Upper lobe of right lung (tissue), 1 donor: ENCODE measurements at regions not wholly inside any gene's neighbourhood (a gene's known extent, or its start where the extent isn't known, plus 50 kb on each side); places are given as distances from the start of the nearest gene placed in this dataset.

ENCODE experiments used
- ATAC-seq: fragments of 200-7000 bp; cut with Tn5 transposase; one replicate; pipeline ENCODE4 v1.9.1; 2020; ENCODE audit warnings: mild to moderate bottlenecking, moderate library complexity
- DNase-seq: peaks from one replicate; pipeline ENCODE4 v3.0.0-alpha.2; 2020
- H3K27ac ChIP-seq: fragments of 200-600 bp; one replicate; pipeline ENCODE4 v1.8.0; 2022
- H3K27me3 ChIP-seq: fragments of 200-600 bp; one replicate; pipeline ENCODE4 v1.8.0; 2022; ENCODE audit warnings: mild to moderate bottlenecking
- H3K36me3 ChIP-seq: fragments of 200-600 bp; one replicate; pipeline ENCODE4 v1.8.0; 2022
- H3K4me1 ChIP-seq: fragments of 200-600 bp; one replicate; pipeline ENCODE4 v1.8.0; 2022
- H3K4me3 ChIP-seq: fragments of 200-600 bp; one replicate; pipeline ENCODE4 v1.8.0; 2022; ENCODE audit warnings: mild to moderate bottlenecking
- H3K9me3 ChIP-seq: fragments of 200-600 bp; one replicate; pipeline ENCODE4 v1.8.0; 2022
- CTCF ChIP-seq: fragments of 200-600 bp; IDR thresholded peaks from one replicate; pipeline ENCODE4 v1.8.0; 2022; ENCODE audit warnings: antibody characterized with exemption
- intact Hi-C: fragments of 100-400 bp; cut with DNase I; formaldehyde crosslinking; loops from one replicate; pipeline ENCODE4 v1.11.0; 2022
- donor health status: DM: no; HTN: yes; CAD: no; lungs with severe emphysema.

- Histone ChIP-seq H3K9me3 (no peaks in the 10 kb centered on the region), H3K4me3 (no peak overlapping the region), H3K27me3 (no peaks in the 10 kb centered on the region), H3K27ac (no peak overlapping the region), H3K4me1 (no peaks in the 10 kb centered on the region), H3K36me3 (no peaks in the 10 kb centered on the region)
- intact Hi-C loops: loop anchor here (10.0 kb wide), 1 partner anchor 60 kb away; no protein-coding TSS in a partner anchor
- no peak for DNase-seq
- no peak for TF ChIP-seq CTCF
- no peak for ATAC-seq
Measured at GRCh38 chr9:82675102-82675501, 387.8 kb downstream of the RASEF start.

- ATAC-seq: no peak
- no peaks in the 10 kb centered on the region for H3K9me3 ChIP-seq
- no peaks in the 10 kb centered on the region for H3K36me3 ChIP-seq
- no peaks in the 10 kb centered on the region for H3K27me3 ChIP-seq
- no peaks in the 10 kb centered on the region for H3K4me1 ChIP-seq
- no peak for TF ChIP-seq CTCF
- intact Hi-C loops: loop anchor here (10.0 kb wide), 1 partner anchor 61 kb away; no protein-coding TSS in a partner anchor
- H3K27ac ChIP-seq: no peak overlapping the region
- no peak for DNase-seq
- H3K4me3 ChIP-seq: no peak overlapping the region
Measured at GRCh38 chr9:82675605-82676004, 387.3 kb downstream of the RASEF start.

GRCh38 chr9:82677086-82677485 lies 385.9 kb downstream of the RASEF start:
- Histone ChIP-seq H3K36me3 (no peaks in the 10 kb centered on the region), H3K27me3 (no peaks in the 10 kb centered on the region), H3K27ac (no peak overlapping the region), H3K4me1 (no peaks in the 10 kb centered on the region), H3K9me3 (no peaks in the 10 kb centered on the region), H3K4me3 (no peak overlapping the region)
- no peak for ATAC-seq
- TF ChIP-seq CTCF: no peak
- DNase-seq: no peak
- intact Hi-C loops: loop anchor here (10.0 kb wide), 1 partner anchor 62 kb away; no protein-coding TSS in a partner anchor

GRCh38 chr9:82679472-82679871 lies 383.5 kb downstream of the RASEF start:
- Histone ChIP-seq H3K4me3 (no peak overlapping the region), H3K27me3 (no peaks in the 10 kb centered on the region), H3K9me3 (no peaks in the 10 kb centered on the region), H3K4me1 (no peaks in the 10 kb centered on the region), H3K27ac (no peak overlapping the region), H3K36me3 (no peaks in the 10 kb centered on the region)
- DNase-seq (no peak), ATAC-seq (no peak)
- no peak for TF ChIP-seq CTCF
- intact Hi-C loops: loop anchor here (10.0 kb wide), 1 partner anchor 65 kb away; no protein-coding TSS in a partner anchor

- DNase-seq (no peak), ATAC-seq (no peak)
- intact Hi-C loops: no loop called here
- H3K27me3 ChIP-seq: no peaks in the 10 kb centered on the region
- H3K4me1 ChIP-seq: no peaks in the 10 kb centered on the region
- no peaks in the 10 kb centered on the region for H3K36me3 ChIP-seq
- no peaks in the 10 kb centered on the region for H3K9me3 ChIP-seq
- H3K27ac ChIP-seq: no peak overlapping the region
- no peak overlapping the region for H3K4me3 ChIP-seq
- no peak for TF ChIP-seq CTCF
Measured at GRCh38 chr9:82680179-82680935, 382.6 kb downstream of the RASEF start.
